ENCODE measurements at regions not wholly inside any gene's neighbourhood (a gene's known extent, or its start where the extent isn't known, plus 50 kb on each side); places are given as distances from the start of the nearest gene placed in this dataset.
"Not testable (repeated sequence)": the region's sequence is repeated elsewhere in the genome, so short reads cannot be mapped to it uniquely, and the experiment has no call there.

- TF ChIP-seq, protein P1, sequence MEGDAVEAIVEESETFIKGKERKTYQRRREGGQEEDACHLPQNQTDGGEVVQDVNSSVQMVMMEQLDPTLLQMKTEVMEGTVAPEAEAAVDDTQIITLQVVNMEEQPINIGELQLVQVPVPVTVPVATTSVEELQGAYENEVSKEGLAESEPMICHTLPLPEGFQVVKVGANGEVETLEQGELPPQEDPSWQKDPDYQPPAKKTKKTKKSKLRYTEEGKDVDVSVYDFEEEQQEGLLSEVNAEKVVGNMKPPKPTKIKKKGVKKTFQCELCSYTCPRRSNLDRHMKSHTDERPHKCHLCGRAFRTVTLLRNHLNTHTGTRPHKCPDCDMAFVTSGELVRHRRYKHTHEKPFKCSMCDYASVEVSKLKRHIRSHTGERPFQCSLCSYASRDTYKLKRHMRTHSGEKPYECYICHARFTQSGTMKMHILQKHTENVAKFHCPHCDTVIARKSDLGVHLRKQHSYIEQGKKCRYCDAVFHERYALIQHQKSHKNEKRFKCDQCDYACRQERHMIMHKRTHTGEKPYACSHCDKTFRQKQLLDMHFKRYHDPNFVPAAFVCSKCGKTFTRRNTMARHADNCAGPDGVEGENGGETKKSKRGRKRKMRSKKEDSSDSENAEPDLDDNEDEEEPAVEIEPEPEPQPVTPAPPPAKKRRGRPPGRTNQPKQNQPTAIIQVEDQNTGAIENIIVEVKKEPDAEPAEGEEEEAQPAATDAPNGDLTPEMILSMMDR (IDR thresholded peaks at IDR 0.05) = not testable (repeated sequence)
- not testable (repeated sequence) for TF ChIP-seq POLR2A (IDR thresholded peaks at IDR 0.05)
These were observed 82.0 kb upstream of the CMKLR1 start for GRCh38 chr12:108421082-108421481.

Data from lower leg skin (tissue), 3 donors.